Stimulated activated CD8-positive, alpha-beta memory T cell treated with anti-CD3 and anti-CD28 coated beads, Interleukin-4, amount 100 ng/mL, for 4 hours (primary cell): ENCODE measurements at regions not wholly inside any gene's neighbourhood (a gene's known extent, or its start where the extent isn't known, plus 50 kb on each side); places are given as distances from the start of the nearest gene placed in this dataset.

Source experiments
- DNase-seq, 2 donors: peaks; one replicate each; pipeline ENCODE4 v3.0.0-alpha.2; 2020; ENCODE audit warnings: low read depth in 2 of 2, low spot score in 1 of 2

DNA sequence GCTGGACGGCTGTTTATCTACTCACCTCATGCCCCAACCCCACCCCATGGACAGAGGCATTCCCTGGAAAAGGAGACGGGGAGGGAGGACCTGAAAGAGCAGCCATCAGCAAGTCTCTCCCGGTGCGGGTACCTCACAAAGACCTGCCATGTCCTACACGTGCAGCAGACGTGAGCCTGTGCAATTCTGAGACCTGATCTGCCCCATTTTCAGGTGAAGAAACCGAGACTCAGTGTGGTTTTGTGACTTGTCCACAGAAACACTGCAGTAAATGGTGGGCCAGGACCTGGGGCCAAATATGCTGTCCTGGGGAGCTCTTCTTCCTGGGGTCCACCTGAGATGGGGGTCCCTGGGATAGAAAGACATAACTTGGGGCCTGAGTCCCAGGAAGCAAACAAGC lies 137.0 kb upstream of the LINGO1 start:
- no peak for DNase-seq

- no peak for DNase-seq
Observed at GRCh38 chr15:77768521-77769078, 135.9 kb upstream of the LINGO1 start.

DNA sequence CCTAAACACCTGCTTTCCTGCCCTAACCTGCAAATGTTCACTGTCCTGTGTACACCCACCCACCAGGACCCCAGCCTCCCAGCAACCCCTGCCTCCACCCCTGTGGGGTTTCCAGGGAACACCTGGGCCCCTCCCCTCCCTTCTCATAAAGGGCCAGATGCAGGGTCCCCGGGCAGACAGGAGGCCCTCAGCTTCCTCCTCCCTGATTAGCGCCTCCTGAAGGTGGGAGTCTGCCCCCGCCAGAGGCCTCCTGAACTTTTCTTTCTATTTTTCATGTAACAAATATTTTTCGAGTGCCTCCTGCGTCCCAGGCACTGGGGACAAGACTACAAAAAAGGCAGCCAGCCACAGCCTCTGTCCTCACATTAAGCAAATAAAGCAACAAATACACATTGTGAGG lies 135.4 kb upstream of the LINGO1 start:
- no peak for DNase-seq

GRCh38 chr15:77764095-77764494 lies 131.4 kb upstream of the LINGO1 start:
- no peak for DNase-seq

GRCh38 chr15:77762747-77763355 lies 130.1 kb upstream of the LINGO1 start:
- DNase-seq: no peak

DNA sequence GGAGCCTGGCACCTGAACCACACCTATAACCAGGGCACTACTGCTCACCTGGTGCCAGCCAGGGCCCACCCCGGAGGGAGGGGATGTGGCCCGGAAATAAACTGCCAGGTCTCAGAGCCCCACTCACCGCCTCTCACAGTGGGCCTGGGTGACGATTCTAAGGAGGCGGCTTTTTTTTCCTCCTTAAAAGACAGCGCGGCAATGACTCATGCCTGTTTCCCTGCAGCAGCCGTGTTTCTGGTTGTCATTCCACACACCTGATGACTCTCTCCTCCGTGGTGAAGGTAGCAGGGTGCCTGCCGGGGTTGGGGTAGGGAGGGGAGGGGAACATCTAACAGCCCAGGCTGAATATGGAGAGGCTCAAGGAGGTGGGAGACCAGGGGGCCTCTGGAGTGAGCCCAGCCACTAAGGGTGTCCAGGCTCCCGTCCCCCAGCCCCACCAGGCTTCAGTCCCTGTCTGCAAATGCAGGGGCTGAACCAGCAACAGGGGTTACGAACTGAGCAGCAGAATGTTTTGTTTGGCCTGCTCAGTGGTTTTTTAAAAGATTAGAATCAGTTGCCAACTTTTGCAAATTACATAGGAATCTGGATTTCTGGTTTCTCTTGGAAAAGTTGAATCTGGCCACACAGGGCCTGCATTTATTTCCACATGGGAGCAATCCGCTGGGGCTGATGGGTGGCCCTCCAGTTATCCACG lies 127.3 kb upstream of the LINGO1 start:
- no peak for DNase-seq

GRCh38 chr15:77753939-77754338 lies 121.2 kb upstream of the LINGO1 start:
- DNase-seq: no peak

DNA sequence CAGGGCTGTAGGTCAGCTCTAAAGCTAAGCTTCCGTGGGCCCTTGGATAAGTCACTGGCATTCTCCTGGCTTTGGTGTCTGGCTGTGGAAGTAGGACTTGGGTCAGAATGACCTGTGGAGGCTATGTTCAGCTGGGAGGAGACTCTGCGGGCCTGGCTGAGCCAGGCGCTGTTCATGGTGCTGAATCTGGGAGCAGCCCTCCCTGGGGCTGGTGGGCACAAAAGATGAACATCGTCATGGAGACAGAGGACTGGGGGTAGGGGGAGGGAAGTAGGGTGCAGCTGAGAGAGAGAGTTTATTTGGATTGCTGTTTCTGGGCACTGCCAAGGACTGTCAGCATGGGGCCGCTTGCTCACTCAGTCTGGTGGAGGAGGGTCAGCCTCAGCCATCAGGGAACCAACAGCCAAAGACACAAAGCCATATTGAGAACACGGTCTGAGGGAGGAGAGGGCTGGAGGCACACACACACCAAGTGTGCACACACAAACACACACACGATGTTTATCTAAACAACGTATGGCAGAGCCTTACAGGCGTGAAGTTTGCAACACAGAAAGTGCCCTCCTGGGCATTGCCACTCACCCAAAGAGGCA lies 120.7 kb upstream of the LINGO1 start:
- DNase-seq: no peak

GRCh38 chr15:77749998-77750540 lies 117.4 kb upstream of the LINGO1 start:
- DNase-seq: no peak

DNA sequence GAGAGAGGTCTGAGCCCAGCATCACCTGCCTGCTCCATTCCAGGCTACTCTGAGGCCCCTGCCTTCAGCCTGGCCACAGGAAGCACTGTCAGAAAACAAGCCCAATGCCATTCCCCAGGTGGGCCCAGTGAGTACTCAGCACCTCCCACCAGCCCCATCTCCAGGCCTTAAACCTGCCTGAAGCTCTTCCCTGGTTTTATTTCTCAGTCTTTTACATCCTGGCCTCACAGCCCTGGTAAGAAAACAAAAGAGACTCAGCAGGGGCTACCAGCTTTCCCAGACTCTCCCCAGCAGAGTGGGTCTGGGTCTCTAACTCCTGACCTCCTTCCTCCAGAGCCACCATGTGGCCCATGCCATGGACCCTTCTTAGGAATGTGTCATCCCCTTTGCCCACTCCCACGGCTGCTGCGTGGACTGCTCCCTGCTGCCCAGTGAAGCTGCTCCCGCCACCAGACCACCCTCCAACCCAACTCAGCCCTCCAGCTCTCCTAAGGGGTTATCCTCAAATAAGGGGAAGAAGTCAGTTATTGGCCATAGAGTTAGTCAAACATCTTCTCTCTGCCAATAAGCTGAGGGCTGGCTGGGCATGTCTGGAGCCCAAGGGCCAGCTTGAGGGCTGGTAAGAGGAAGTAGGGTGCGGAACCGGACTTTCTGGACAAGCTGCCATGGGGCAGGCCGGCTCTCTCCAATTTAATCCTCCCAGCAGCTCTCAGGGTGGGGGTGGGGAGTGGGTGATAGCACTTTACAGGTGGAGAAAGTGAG lies 116.7 kb upstream of the LINGO1 start:
- no peak for DNase-seq

DNA sequence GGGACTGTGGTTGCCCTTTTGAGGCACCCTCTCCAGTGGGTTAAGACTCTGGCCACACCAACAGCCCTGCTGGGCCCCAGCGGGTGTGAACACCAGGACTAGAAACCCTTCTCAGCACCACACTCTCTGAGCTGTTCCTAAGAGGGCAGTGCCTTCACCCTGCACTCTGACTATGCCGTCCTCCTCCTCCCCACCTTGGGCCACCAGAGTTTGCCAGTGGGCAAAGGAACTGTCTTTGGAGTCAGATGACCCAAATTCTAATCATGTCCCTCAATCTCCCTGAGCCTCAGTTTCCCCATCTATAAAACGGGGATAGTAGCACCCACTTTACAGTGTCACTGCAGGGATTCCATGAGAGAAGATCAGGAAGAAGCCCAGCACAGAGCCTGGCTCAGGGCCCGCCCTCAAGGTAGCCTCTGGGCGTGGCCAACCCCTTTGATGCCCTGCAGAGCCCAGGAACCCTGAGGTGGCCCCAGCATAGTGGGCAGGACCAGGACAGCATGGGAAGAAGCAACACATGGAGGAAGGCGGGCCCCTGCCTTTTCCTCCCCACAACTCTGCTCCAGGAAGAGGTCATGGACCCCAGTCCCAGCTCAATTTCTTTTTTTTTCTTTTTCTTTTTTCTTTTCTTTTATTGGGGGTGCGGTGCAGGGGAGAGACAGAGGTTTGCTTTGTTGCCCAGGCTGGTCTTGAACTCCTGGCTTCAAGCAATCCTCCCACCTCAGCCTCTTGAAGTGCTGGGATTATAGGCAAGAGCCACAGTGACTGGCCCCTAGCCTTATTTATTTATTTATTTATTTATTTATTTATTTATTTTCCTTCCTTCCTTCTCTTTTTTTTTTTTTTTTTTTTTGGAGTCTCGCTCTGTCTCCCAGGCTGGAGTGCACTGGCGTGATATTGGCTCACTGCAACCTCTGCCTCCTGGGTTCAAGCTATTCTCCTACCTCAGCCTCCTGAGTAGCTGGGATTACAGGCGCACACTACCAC lies 115.7 kb upstream of the LINGO1 start:
- no peak for DNase-seq

DNA sequence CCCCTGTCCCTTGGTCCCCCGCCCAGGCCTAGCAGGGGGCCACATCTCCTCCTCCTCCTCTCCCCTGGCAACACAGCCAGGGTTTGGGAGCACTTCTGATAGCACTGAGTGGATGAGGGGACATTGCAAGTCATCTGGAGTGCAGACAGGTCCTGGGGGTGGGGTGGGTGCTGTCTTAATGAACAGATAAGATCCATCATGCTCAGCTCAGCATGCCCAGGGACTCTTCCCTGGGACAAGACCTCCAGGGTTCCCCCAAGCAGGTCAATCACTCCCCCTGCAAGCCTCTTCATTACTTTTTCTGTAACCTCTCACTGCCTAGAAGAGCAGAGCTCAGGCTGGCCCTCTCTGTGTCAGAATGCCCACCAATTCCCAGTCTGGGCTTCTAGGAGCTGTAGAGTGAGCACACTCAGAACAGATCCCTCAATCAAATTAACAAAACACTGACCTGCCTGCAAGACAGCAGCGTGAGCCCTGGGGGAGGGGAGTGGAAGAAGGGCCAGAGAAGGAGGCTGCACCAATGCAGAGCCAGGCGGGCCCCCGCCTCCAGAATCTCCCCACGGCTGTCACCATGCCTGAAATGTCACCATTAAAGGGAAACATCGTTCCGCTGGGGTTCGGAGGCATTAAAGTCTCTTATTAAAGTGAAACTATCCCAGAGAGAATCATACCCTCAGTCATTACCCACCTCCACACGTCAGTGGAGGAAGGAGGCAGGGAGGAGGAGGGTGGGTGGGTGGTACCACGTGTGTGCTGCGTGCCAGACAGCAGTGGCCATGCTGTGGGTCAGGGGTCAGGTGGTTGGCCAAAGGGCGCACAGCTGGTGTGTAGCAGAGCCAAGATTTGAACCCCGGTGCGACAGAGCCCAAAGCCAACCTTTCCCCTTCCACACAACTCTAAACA lies 114.7 kb upstream of the LINGO1 start:
- no peak for DNase-seq

GRCh38 chr15:77746254-77747174 lies 113.8 kb upstream of the LINGO1 start:
- DNase-seq: no peak

DNA sequence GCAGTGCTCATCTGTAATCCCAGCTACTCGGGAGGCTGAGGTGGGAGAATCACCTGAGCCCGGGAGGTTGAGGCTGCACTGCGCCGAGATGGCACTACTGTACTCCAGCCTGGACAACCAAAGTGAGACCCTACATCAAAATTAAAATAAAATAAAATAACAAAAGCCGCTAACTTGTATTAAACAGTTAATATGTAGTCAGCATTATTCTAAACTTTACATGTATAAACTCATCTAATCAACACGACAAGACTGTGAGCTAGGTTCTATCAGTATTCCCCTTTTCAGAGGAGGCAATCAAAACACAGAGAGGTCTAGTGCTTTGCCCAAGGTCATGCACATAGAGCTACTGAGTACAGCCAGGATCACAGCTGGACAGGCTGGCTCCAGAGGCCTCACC lies 111.7 kb upstream of the LINGO1 start:
- no peak for DNase-seq

DNA sequence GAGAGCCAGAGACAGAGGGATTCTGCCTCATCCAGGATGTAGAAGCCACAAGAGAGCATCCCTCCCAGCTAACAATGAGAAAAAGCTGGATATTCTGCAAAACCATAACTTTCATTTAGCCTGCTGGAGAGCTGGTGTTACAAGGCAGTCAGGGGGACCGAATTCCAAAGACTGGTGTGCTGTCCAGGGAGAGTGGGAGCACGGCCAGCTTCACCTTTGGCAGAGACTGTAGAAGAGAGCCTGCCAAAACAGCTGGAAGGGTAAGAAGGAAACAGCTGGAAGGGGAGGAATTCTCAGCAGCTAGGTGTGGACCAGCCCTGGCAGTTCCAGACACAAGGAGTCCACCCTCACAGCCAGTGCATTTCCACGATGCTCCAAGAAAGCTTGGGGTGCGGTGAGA lies 109.9 kb upstream of the LINGO1 start:
- no peak for DNase-seq

DNA sequence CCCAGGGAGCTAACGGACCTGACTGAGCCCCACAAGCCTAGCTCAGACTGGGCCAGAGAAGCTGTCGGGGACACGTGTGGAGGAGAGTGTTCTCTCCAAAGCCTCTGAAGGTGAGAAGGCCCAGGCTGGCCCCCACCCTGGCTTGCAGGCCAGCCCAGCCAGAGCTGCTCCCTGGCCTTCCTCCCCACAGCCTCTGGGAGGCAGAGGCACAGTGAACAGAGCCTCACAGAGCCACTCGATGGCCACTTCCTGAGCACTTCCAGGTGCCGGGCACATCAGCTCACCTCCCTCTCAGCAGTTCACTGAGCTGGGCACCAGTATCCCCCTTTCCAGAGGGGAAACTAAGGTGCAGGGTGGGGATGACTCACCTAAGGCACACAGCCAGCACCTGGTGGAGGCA lies 109.4 kb upstream of the LINGO1 start:
- DNase-seq: no peak

GRCh38 chr15:77741106-77741505 lies 108.4 kb upstream of the LINGO1 start:
- no peak for DNase-seq
